Ovary (tissue), 3 donors: ENCODE measurements at regions not wholly inside any gene's neighbourhood (a gene's known extent, or its start where the extent isn't known, plus 50 kb on each side); places are given as distances from the start of the nearest gene placed in this dataset.

Experiments
- CTCF ChIP-seq, 3 donors: fragments of 450-650 bp in 2 of 3; fragments of 200-600 bp in 1 of 3; IDR thresholded peaks; one replicate each; pipeline versions ENCODE4 v1.5.1 to v1.8.0; 2016 to 2022; ENCODE audit warnings: antibody characterized with exemption in 3 of 3, mild to moderate bottlenecking in 1 of 3
- EP300 ChIP-seq: sonication (generic); formaldehyde crosslinking; IDR thresholded peaks from one replicate; pipeline ENCODE4 v1.6.1; 2017; ENCODE audit warnings: antibody characterized with exemption
- POLR2A ChIP-seq: fragments of 450-650 bp; IDR thresholded peaks from one replicate; pipeline ENCODE4 v1.6.1; 2017; ENCODE audit warnings: antibody characterized with exemption, mild to moderate bottlenecking, moderate library complexity
- donor health status: DM: no; HTN: no; CAD: no.

GRCh38 chr4:157819693-157820464 is 352.9 kb downstream of the GASK1B start:
- TF ChIP-seq CTCF (IDR thresholded peaks at IDR 0.05) (no peak), POLR2A (no peak), EP300 (no peak)
